GF-D8 (cell line): ENCODE measurements at regions not wholly inside any gene's neighbourhood (a gene's known extent, or its start where the extent isn't known, plus 50 kb on each side); places are given as distances from the start of the nearest gene placed in this dataset.

Experiments used
- DNase-seq: peaks from one replicate; lab custom pipeline; 2025; lab: John Stamatoyannopoulos, UW

DNA sequence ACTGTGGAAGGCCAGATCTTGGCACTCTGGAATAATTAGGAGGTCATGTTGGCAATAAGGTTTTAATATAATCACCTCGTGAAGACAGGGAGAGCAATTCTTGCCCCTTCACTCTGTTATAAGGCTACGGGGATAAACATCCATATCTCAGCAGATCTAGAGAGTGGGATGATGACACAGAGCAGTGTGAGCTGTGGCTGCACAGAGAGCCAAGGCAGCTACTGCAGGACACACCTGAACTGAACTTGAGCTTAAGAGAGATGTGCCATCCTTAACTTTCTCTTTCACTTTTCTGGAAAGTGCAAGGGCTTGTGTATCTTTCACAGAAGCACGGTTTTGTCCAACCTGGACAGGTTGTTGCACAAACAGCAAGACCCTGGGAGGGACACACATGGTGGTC, 174.7 kb downstream of the GATA3 start:
- DNase-seq = no peak

DNA sequence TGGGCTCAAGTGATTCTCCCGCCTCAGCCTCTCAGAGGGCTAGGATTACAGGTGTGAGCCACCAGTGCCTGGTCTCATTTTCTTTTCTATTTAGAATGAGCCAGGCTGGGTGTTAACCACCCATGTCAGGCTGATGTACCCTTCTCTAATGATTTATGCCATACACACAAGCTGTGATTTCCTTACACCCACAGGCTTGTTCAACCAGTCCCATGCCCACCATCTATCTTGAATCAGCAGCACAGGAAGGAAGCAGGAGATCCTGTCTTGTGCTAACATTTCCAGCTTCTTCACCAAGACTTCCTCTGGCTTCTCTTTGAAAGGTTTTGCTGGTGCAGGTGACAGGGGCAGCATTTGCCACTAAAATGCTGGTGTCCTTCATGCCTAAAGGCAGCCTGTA, 176.4 kb downstream of the GATA3 start:
- no peak for DNase-seq

DNA sequence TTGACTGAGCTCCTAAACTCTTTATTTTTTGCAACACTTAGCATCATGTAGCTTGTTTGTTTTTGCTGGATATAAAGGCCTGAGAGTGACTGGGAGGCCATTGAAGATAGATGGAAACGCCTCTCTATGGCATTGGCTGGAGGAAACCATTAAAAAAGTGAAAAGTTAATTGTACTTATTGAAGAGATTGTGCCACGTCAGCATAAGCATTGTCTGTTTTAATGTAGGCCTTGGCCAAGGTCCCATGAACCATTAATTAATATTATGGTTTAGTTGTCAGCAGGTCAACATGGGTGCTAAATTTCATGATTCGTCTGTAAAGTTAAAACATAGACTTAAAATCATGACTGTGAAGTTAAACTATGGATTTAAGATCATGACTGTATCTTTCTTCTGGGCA, 178.6 kb downstream of the GATA3 start:
- no peak for DNase-seq

DNA sequence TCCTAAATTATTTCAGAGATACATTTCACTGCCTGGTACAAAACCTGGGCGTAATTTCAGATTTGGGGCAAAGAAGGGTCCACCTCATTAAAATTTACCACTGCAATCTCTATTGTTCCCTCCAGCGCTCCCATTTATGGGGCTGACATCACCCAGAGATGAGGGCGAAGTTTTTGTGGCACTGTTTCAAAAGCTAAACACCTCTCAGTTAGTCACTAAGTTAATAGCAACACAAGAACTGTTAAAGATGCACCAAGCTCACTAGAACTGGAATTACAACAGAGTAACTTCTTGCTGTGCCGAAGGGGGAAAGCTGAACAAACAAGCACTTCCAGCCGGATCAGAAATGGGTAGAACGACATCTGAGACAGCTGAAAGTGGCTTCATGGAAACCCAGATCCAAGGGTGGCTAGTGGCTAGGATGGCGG, 179.4 kb downstream of the GATA3 start:
- DNase-seq = no peak

DNA sequence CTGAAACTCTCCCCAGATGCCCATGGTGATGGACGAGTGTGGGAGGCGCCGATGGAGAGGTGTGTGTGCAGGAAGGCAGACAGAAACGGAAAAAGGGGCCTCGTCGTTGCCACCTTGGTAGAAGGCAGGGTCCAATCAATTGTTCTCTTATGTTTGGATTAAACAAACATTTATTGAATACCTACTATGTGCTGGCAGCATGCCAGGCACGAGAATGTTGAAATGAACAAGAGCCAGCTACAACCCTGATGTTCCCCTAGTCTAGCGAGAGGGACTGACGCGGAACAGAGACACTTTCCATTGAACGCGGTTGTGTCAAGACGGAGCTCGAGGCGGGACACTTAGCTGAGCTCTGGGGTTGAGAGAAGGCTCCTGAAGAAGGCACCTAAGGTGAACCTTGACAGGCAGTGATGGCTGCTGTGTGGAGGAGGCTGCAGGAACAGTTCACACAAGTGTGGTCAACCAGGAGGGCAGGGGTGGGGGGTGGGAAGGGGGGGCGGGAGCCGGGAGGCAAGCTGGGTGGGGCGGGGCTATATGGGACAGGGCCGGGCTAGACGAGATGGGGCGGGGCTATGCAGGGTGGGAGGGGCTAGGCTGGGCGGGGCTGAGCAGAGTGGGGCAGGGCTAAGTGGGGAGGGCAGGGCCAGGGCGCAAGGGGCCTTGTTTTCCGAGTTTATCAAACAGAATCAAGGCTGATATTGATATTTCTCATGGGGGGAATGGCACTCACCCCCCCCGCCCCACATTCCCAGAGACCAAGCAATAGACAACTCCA, 181.0 kb downstream of the GATA3 start:
- DNase-seq = no peak

DNA sequence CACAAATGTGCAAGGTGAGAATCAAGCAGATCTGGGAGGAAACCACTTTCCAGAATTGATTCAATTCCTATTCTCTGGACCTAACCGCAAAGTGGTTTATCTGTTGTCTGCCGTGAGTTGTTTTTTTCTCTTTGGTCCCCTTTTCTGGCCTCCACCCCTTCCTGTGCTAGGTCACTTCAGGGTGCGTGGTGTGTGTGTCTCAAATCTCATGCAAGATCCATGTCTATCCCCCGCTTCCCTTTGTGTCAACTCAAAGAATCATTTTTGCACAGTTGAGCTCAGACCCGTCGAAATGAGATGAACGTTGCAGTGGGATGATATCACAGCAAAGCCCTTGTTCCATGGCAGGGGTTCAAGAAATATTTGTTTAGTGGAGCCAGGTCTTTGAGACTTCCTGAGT, 184.5 kb downstream of the GATA3 start:
- no peak for DNase-seq

DNA sequence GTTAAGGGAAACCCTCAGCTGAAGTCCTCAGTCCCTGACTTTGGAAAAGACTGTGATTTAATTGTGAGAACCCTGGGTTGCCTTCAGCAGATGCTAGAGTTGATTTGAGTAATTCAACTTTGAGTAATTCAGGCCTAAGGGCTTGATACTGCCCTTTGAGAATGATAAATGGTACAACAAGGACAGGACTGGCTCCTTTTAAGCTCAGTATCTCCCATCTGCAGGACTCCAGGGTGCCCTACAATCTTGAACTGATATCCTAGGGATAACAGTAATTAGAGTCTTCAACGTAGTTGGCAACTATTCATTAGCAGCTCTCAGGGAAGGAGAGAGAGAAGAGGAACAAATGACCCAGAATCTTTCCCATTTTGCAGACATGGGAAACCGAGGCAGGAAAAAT, 186.4 kb downstream of the GATA3 start:
- DNase-seq = no peak

DNA sequence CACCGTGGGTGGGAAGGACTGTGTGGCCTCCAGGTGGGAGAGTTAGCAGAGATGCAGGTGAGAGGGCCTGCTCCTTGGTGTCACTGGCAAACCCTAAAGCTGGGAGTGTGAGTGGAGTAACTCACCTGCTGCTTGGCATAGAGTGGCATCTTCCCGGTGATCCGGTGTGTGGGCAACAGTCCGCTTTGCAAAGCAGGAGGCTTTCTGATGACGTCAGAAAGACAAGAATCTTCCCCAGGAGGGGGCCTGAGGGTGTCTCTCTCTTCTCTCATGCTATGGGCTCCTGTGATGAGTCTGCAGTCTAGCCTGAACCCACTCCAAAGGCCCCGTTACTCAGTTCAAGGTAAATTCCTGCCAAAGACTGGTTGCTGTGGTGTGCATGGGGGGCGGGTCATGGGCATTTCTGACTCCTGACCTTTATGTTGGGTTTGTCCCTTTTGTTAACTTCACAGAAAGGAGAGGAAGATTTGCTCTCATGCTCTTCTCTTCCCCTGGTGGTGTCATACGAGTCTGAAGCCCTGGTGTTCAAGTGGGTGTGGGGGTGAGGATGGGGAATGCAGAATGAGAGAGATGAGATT, 187.9 kb downstream of the GATA3 start:
- no peak for DNase-seq

DNA sequence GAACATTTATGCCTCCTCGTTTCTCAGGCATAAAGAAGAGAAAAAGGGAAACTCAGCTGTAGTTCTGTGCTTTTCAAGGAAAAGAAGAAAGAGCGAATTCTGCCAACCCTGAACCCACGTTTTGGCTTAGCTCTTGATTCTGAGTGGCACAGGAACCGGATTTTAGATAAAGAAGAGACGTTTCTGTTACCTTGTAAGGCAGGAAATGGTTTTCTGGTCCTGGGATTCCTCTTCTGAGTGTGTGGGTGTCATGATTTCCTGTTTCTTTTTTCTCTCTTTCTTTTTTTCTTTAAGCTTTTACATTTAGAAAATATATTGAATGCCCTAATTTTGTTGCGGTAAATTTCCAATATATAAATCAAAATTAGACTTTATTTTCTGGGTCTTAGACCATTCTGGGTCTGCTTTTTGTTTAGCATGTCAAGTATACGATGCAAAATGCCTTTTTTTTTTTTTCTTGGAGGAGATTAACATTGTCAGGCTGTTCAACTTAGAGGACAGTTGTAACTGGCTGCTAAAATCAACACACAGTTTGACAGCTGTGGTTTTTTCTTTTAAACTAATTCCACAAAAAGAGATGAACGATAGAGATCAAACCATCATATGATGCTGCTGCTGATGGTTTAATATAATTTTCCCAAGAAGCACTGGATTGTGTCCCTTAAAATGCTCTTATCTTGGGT, 190.8 kb downstream of the GATA3 start:
- DNase-seq = no peak

DNA sequence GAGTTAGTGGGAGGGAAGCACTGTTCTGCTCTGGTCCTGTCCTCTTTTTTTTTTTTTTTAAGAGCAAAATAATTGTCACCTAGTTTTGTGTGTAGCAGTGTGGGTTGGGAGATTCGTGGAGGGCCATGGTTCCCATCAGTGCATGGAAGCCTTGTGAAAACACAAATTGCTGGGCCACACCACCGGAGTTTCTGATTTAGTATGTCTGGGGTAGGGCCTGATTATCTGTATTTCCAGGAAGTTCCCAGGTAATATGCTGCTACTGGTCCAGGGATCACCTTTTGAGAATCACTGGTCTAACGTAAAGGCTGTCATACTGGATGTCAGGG, 191.3 kb downstream of the GATA3 start:
- DNase-seq = no peak

DNA sequence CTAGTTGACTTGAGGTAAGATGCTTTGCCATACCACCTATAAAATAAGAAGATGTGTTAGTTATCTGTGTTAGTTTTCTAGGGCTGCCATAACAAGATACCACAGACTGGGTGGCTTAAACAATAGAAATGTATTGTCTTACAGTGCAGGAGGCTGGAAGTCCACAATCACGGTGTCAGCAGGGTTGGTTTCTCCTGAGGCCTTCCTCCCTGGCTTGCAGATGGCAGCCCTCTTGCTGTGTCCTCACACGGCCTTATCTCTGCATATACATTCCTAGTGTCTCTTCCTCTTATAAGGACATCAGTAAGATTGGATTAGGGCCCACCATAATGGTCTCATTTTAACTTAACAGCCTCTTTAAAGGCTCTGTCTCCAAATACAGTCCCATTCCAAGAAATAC, 192.1 kb downstream of the GATA3 start:
- DNase-seq = no peak

DNA sequence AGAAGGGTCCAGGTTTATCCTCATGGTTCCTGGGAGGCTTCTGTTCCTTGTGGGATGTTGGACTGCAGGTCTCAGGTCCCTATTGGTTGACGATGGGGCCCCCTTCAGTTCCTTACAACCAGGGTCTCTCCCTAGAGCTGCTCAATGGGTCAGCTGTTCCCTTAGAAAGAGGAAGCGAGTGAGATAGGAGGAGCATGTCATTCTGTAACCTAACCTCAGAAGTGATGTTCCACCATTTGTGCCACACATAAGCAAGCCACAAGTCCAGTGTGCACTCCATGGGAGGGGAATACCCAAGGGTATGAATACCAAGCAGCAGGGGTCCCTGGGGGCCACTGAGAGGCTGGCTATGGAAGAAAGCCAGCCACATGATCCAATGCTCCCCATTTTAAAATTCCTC, 192.7 kb downstream of the GATA3 start:
- DNase-seq = no peak

DNA sequence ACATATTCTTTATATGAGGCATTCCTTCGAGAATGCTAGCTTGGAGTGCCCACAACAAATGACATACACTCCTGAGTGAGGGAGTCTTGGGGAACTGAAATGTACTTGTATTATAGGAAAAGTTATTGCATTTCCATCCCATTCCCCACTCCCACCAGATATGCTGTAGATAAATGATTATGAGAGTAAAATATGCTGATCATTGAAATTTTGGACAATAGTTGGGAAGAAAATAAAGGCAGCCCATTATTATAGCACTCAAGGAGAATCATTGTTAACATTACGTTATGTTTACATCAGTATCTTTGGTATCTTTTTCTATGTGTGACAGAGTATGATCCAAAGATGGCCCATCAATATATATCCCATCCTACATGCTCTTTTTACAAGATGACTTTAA, 194.4 kb downstream of the GATA3 start:
- DNase-seq = no peak

DNA sequence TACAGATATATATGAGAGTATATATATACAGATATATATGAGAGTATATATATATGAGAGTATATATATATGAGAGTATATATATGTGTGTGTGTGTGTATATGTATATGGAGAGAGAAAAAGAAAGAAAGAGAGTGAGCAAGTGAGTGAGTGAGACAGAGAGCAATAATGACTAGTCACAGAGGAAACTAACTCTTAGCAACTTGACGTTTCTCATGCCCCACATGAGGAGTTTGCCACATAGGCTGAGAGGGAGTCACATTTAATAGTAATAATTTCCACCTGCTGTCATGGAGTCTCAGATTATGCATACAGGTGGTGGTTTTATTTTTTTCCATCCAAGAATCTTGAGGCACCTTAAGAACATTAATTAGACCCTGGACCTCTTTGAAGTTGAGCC, 199.9 kb downstream of the GATA3 start:
- DNase-seq = no peak

DNA sequence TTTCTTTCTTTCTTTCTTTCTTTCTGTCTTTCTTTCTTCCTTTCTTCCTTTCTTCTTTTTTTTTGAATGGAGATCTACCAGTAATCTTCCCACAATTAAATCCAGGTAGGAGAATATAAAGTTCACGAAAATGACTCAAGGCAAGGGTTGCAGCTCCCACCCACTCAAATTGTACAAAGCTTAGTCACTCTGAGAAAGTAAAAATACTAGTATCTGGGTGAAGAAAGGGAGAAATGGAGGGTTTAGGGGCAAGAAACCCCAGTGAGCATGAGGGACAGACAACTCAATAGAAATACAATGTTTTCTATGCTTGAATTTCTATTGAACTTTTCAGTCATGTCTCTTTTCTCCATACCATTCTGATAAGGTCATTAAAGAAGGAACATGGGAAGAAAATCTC, 200.8 kb downstream of the GATA3 start:
- no peak for DNase-seq

DNA sequence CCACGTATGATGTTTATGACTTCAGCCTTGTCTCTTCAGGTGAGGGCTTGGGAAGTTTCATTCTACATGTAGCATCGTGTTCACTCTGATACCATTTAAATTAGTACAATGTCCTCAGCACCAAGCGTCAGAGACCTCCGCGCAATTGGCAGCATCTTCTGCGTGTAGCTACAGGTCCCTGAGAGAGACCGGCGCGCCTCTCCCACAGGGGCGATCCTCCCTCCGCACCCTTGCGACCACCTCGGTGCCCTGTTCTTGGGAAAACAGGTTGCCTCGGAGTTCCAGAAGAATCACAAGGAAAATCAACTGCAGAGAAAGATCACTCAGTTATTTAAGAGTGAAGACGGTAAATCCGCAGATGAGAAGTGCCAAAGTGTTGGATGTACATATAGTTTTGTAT, 206.2 kb downstream of the GATA3 start:
- DNase-seq = no peak

DNA sequence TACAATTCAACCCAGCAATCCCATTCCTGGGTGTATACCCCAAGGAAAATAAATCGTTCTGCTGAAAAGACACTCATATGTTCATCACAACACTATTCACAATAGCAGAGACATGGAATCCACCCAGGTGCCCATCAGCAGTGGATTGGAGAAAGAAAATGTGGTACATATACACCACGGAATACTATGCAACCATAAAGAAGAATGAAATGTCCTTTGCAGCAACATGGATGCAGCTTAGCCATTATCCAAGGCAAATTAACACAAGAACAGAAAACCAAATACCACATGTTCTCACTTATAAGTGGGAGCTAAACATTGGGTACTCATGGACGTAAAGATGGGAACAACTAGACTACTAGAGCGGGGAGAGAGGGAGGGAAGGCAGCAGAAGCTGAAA, 207.8 kb downstream of the GATA3 start:
- DNase-seq = no peak

DNA sequence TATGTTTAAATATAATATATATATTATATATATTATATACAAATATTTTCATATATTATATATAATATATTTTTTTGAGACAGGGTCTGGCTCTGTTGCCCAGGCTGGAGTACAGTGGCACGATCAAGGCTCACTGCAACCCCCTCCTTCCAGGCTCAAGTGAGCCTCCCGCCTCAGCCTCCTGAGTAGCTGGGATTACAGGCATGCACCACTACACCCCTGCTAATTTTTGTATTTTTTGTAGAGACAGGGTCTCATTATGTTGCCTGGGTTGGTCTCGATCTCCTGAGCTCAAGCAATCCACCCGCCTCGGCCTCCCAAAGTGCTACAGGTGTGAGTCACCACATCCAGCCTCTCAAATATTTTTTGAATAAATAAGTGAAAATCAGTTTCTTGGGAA, 215.5 kb downstream of the GATA3 start:
- DNase-seq = no peak

DNA sequence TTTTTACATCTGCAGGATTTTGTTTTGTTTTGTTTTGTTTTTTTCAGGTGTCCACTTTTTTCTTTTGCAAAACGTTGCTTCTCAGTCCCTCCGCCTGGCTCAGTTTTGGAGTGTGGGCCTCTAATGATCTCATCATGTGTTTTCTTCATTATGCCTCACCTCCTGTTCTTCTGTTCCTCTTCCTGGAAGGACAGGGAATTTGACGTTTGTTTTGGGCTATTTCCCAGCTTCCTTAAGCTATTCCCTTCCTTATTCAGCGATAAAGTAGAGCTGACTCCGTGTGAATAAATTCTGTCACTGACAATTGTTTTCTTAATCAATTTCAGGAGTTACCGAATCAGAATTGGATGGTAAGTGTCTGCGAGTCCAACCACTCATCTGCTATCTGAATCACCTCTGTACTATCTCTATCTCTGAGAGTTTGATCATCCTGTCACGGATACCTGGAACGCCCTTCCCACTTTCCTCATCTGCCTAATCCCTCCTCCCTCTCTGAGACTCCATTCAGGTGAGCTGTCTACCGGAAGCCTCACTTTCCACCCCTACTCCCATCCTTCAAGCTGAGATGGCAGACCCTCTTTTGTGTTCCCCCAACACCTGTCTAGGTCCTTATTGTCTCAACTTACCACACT, 218.4 kb downstream of the GATA3 start:
- DNase-seq = no peak

DNA sequence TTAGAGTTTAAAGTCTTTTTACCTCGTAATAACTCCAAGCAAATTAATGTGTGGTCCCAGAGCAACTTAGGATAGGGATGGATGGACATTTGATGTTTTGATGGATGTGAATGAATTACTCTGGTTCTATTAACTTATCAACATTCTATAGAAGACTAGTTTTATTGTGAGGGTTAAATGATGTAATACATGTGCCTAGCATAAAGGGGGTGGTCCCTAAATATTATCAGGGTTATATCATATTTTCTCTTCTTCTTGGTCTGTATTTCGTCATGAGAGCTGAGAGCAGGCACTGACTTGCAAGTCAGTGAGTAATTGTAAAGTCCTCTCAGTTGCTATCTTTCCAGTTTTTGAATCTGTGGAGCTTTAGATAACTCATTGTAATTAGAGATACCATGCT, 219.3 kb downstream of the GATA3 start:
- no peak for DNase-seq

DNA sequence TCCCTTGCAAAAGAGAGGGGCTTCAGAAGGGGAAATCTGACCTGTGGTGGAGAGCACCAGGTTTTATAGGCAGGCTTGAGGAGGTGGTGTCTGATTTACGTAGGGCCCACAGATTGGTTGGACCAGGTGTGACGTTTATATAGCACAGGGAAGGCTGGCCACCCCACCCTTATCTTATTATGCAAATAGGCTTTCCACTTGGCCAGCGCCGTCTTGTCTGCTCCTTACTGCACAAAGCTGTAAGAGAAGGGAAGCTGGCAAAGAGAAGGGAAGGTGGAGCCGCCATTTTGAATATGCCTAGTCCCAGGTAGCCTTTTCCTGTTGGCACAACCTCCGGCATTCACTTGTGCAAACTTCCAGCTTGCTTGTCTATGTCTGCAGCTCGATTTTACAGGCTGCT, 221.4 kb downstream of the GATA3 start:
- no peak for DNase-seq

DNA sequence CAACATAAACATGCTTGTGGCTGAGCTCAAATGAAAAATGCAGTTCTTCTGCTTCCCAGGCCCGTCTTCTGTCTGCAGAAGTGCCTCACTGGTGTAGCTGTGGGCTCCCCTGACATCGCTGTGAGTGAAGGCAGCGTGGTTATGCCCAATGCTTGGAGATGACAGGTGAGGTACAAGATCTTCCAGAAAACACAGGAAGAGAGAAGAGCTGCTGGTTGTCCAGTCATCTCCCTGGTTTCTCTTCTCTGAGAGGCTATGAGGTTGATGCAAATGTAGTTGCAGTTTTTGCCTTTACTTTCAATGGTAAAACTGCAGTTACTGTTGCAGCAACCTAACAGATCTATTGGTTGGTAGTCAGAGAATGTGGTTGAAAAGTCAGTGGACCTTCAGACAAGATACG, 223.6 kb downstream of the GATA3 start:
- DNase-seq = no peak

DNA sequence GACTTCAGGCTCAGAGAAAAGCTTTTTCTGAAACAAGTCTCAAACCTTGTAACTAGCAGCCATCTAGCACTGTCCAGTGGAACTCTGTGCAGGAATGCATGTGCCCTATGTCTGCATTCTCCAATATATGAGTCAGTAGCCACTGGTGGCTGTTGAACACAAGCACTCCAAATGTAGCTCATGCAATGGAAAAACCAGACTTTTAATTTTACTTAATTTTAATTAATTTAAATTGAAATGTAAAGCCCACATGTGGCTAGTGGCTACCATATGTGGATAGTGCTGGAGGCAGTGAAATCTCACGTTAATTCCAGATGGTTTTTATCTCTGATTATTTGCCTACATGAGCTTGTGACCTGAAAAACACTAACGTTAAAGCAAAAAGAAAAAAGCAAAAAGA, 225.1 kb downstream of the GATA3 start:
- DNase-seq = no peak
